Heart right ventricle (tissue), 16 donors: ENCODE measurements at regions not wholly inside any gene's neighbourhood (a gene's known extent, or its start where the extent isn't known, plus 50 kb on each side); places are given as distances from the start of the nearest gene placed in this dataset.

Experiments used
- ATAC-seq, 8 donors: fragments of 200-7000 bp; cut with Tn5 transposase; one replicate each; pipeline ENCODE4 v1.9.1; 2020; ENCODE audit warnings: mild to moderate bottlenecking in 8 of 8, moderate library complexity in 8 of 8, moderate number of reproducible peaks in 1 of 8
- DNase-seq, 2 donors: peaks; one replicate each; pipeline ENCODE4 v3.0.0-alpha.2; 2020
- H3K27ac ChIP-seq, 10 donors: fragments of 200-600 bp; sonication (generic) in 2 of 10; one replicate each; pipeline versions ENCODE4 v1.5.0 to v1.8.0; 2020 to 2022; ENCODE audit warnings: mild to moderate bottlenecking in 3 of 10
- H3K27me3 ChIP-seq, 7 donors: fragments of 200-600 bp; one replicate each; pipeline ENCODE4 v1.8.0; 2021 to 2022; ENCODE audit warnings: mild to moderate bottlenecking in 2 of 7
- H3K36me3 ChIP-seq, 9 donors: fragments of 200-600 bp; sonication (generic) in 1 of 9; one replicate each; pipeline versions ENCODE4 v1.5.0 to v1.8.0; 2020 to 2022; ENCODE audit warnings: mild to moderate bottlenecking in 2 of 9
- H3K4me1 ChIP-seq, 9 donors: fragments of 200-600 bp; sonication (generic) in 1 of 9; one replicate each; pipeline versions ENCODE4 v1.5.0 to v1.8.0; 2020 to 2022; ENCODE audit warnings: mild to moderate bottlenecking in 4 of 9
- H3K4me3 ChIP-seq, 10 donors: fragments of 200-600 bp; sonication (generic) in 2 of 10; one replicate each; pipeline versions ENCODE4 v1.5.0 to v1.8.0; 2020 to 2022; ENCODE audit warnings: mild to moderate bottlenecking in 7 of 10, moderate library complexity in 2 of 10
- H3K9me3 ChIP-seq, 11 donors: fragments of 200-600 bp in 10 of 11; sonication (generic) in 2 of 11; one replicate each; pipeline versions ENCODE4 v1.5.0 to v1.8.0; 2013 to 2022; ENCODE audit warnings: mild to moderate bottlenecking in 2 of 11, control low read depth in 1 of 11, moderate library complexity in 1 of 11
- CTCF ChIP-seq, 9 donors: fragments of 200-600 bp; sonication (generic) in 2 of 9; IDR thresholded peaks; one replicate each; pipeline versions ENCODE4 v1.5.0 to v1.8.0; 2021 to 2022; ENCODE audit warnings: antibody characterized with exemption in 9 of 9, mild to moderate bottlenecking in 5 of 9, moderate library complexity in 1 of 9
- WGBS, 2 donors: extraction: QIAGEN DNeasy Blood & Tissue Kit; methylation state at CpG; one replicate each; pipeline ENCODE4 v1.1.7; 2013; ENCODE audit warnings: inconsistent platforms in 1 of 2; 5-methylcytosine and 5-hydroxymethylcytosine counted together
- intact Hi-C, 10 donors: fragments of 100-400 bp; cut with DNase I; formaldehyde crosslinking; loops; one replicate each; pipeline versions ENCODE4 v1.11.1 to v1.14.2; 2022
- donor health status: Arrhythmogenic right ventricular cardiomyopathy.
- donor health status: ischemic (EF 13 %, LVEDD 7.1; RV severe dilation, severe dysfunction).
- donor health status: healthy with polysubstance abuse.
- donor health status: DM: no; HTN: yes; CAD: no.
- donor health status: DM: no; HTN: no; CAD: no.
- donor health status: ischemic (EF 25% LVEDD 6.9; RV normal size, moderate dysfunction).
- donor health status: ischemic (EF 25% LVEDD 5.7; RV mildly dilated, moderate dysfunction).
- donor health status: healthy.
- donor health status: DM: yes; HTN: yes; CAD: no.
- donor health status: Ischemic cardiomyopathy.
- donor health status: ischemic (EF 35%, LVEDD 5.7; RV mildly dilated, moderate dysfunction).
- donor health status: nonischemic (EF 11% LVEDD 7.7; RV severe dilation, severe dysfunction).
- donor health status: DM: yes; HTN: yes; CAD: no.
- donor health status: PGD.
- donor health status: ischemic (EF 29% LVEDD 5.4; RV normal size, mild dysfunction).
- donor health status: nonischemic (EF 23%, LVEDD 6.1; RV moderate dilation, normal function).

DNA sequence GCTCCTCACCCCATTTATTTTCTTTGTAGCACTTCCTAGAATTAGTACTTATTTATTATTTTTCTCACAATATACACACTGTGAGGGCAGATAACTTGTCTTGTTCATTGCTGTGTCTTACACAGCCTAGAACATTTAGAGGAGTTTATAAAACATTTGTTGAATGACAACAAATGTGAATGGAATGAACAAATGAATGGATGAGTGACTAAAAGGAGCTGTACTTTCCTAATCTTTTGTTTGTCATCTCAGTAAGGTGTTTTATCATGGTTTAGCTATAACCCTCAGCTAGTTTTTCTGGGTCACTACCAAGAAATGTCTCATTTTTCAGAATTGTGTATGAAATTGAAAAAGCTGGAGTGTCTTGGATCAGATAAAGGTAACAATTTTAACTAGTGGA lies 239.3 kb upstream of the KCNK2 start:
- H3K27me3 ChIP-seq = peaks cover 0 to 7% (median 0%) of the 10 kb centered on the region in 7 donors
- no peak for TF ChIP-seq CTCF (IDR thresholded peaks at IDR 0.05)
- H3K4me1 ChIP-seq = no peaks in the 10 kb centered on the region
- no peaks in the 10 kb centered on the region for H3K9me3 ChIP-seq
- no peaks in the 10 kb centered on the region for H3K36me3 ChIP-seq
- no peak overlapping the region for H3K4me3 ChIP-seq
- intact Hi-C loops = no loop called here
- ATAC-seq = no peak
- DNase-seq = no peak
- no peak overlapping the region for H3K27ac ChIP-seq

DNA sequence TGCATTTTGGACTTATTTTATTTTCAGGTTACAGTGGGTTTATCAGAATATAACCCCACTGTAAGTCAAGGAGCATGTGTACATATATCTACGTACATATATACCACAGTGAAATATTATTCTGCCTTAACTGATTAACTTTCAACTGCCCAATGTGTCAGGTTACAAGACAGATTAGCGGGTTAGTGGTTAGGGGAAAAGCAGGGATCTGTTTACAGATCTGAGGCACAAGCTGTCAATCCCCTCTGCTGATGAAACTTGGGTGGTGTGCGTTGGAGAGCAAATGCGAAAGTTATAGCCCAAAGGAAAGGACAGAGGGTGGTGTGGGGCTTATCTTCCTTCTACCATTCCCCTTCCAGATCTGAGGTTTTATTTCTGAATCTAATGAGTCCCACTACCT lies 238.2 kb upstream of the KCNK2 start:
- DNase-seq = no peak
- Histone ChIP-seq H3K4me1 (no peaks in the 10 kb centered on the region), H3K27me3 (peaks cover 0 to 7% (median 0%) of the 10 kb centered on the region in 7 donors), H3K27ac (no peak overlapping the region), H3K9me3 (no peaks in the 10 kb centered on the region), H3K36me3 (no peaks in the 10 kb centered on the region), H3K4me3 (no peak overlapping the region)
- intact Hi-C loops = no loop called here
- WGBS, 2 donors = 70 to 78% methylated on average over 4 of the region's 4 CpGs
- no peak for ATAC-seq
- TF ChIP-seq CTCF (IDR thresholded peaks at IDR 0.05) = no peak

- no peak overlapping the region for H3K27ac ChIP-seq
- WGBS, 2 donors = 83 to 86% methylated on average over 5 of the region's 5 CpGs
- no peaks in the 10 kb centered on the region for H3K4me1 ChIP-seq
- H3K9me3 ChIP-seq = peaks cover 0 to 19% (median 0%) of the 10 kb centered on the region in 11 donors
- DNase-seq = no peak
- peaks cover 0 to 7% (median 0%) of the 10 kb centered on the region in 7 donors for H3K27me3 ChIP-seq
- no peaks in the 10 kb centered on the region for H3K36me3 ChIP-seq
- no peak overlapping the region for H3K4me3 ChIP-seq
- no peak for ATAC-seq
- intact Hi-C loops = no loop called here
- no peak for TF ChIP-seq CTCF (IDR thresholded peaks at IDR 0.05)
Measured at GRCh38 chr1:214846276-214846675, 236.3 kb upstream of the KCNK2 start.

DNA sequence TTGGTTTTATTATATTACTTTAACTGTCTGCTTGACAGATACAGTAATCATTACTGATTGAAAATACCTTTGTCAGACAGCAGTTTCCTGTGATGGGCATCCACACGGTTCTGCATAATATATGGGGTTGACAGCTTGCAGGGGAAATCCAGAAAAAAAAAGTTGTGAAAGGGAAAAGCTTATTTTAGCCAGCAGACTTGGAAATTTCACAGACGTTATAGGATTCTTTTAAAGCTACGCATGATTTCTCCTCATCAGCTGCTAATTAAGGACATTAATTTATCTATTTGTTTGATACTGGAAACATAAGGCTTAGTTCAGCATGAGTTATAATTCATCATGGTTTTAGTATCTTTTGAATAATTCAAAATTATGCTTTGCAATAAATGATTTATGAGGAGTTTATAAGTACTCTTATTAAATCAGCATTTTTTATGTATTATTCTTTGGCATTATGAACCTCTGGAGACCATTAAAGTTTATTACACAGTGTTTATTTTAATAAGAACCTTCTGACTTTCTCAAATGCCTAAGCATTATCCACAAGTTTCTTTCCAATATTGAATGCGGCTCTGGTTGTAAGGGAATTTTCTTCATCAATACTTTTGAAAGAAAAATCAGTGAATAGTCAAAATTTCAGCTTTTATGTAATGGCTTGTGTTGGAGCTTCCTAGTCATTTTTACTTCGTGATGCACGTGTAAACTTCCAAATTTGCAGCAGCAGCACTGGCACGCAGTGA lies 235.3 kb upstream of the KCNK2 start:
- no peaks in the 10 kb centered on the region for H3K4me1 ChIP-seq
- DNase-seq (no peak), ATAC-seq (no peak)
- no peak for TF ChIP-seq CTCF (IDR thresholded peaks at IDR 0.05)
- H3K27me3 ChIP-seq = peaks cover 0 to 14% (median 0%) of the 10 kb centered on the region in 7 donors
- no peak overlapping the region for H3K4me3 ChIP-seq
- no peak overlapping the region for H3K27ac ChIP-seq
- 61 to 64% methylated on average over 7 of the region's 7 CpGs for WGBS, 2 donors
- H3K9me3 ChIP-seq = peaks cover 0 to 19% (median 0%) of the 10 kb centered on the region in 11 donors
- H3K36me3 ChIP-seq = no peaks in the 10 kb centered on the region
- intact Hi-C loops = no loop called here
